ENCODE measurements at regions not wholly inside any gene's neighbourhood (a gene's known extent, or its start where the extent isn't known, plus 50 kb on each side); places are given as distances from the start of the nearest gene placed in this dataset.
A peak's percentile ranks its signal among the peaks of the same experiment; 100 is the strongest.

DNA sequence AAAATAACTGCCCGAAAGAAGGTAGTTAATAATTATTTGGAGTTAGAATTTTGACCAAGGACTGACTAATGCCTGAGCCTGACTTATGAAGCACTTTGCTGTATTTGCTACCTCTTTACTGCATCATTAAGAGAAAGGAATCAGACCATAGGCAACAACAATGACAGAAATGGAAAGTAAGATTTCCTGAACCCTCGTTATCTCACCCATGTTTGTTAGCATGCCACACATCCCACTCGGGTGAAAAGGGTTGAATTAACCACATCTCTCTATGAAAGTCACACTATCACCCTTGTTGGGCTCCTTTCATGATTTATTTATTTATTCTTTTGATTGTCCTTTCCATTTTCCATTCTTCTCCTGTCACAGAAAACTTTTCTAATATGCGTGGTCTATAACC is 59.6 kb downstream of the OLIG3 start:
- ATAC-seq (no peak), DNase-seq (no peak)
- intact Hi-C loops (cut with DNase I): no loop called here

DNA sequence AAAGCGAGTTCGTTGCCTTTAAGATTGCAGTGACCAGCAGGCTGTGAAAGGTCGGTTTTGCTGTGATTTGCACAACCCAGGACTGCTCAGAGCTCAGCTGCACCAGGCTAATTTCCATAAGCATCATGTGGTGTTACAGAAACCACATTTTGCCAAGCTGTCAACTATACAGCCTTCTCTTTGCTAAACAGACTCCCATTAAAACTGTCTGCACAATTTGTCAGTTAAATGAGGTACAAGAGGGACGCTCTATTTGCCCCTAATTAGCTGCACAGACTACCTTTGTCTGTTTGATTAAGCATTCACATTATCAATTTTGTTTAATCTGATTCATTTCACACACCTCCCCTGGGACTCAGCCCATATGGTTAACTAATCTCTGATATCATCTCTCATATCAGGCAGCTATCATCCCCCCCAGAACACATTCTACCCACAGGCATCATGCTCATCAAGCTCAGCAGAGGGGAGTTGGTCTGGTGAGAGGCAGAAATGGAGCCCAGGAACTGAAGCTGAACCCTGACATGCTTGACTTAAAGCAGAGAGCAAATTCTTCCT is 62.1 kb downstream of the OLIG3 start:
- intact Hi-C loops (cut with DNase I): no loop called here
- DNase-seq (no peak), ATAC-seq (no peak)

GRCh38 chr6:137430954-137431353 is 63.2 kb downstream of the OLIG3 start:
- no peak for ATAC-seq
- intact Hi-C loops (cut with DNase I): no loop called here
- no peak for DNase-seq

- intact Hi-C loops (cut with DNase I): no loop called here
- no peak for DNase-seq
- no peak for ATAC-seq
Measured at GRCh38 chr6:137427656-137428290, 66.4 kb downstream of the OLIG3 start.

DNA sequence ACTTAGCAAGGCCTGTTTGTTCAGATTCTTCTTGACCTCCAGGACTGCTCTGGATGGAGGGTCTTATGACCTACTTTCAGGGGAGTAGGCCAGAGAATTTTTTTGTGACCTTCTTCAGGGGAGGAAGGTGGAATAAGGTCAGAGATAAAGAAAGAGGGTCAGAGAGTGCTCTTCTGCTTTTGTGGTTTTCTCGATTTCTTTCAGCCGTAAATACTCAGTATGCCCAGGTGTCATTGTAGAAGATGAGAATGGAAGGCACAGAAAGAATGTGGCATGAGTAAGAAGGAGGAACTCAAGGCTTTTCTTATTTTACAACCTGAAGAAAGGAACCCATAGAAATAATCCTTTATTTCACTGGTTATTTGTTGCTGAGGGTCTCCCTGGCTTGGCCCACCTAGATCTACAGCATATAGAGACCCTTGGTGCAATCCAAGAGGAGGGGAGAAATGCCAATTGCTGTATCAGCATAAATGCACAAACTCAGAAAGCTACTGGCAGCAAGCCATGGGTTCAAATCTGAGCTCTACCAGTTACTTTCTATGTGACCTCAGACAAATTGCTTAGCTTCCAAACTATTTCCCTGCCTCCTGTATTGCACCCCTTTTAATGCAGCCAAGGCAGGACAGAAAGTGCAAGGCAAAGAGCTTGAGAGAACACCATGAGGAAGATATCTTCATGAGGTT is 68.0 kb downstream of the OLIG3 start:
- ATAC-seq: no peak
- DNase-seq: no peak
- intact Hi-C loops (cut with DNase I): no loop called here

DNA sequence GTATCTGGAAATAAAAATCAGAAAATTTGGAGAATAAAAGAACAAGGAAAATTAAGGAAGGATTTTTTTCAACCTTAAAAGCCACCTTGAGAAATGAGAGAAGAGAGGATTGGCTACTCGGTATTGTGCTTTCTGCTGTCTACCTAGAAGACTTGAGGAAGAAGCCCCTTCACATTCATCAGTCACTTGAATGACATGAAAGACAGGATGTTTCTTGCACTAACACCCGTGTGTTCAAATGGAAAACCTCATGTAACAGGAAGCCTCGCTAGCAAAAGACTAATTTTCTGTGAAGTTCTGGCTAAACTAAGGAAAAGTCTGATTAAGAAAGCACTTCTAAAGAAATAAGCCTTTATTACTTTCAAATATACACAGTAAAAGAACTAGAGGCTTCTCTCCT is 69.9 kb downstream of the OLIG3 start:
- DNase-seq (no peak), ATAC-seq (no peak)
- intact Hi-C loops (cut with DNase I): no loop called here

DNA sequence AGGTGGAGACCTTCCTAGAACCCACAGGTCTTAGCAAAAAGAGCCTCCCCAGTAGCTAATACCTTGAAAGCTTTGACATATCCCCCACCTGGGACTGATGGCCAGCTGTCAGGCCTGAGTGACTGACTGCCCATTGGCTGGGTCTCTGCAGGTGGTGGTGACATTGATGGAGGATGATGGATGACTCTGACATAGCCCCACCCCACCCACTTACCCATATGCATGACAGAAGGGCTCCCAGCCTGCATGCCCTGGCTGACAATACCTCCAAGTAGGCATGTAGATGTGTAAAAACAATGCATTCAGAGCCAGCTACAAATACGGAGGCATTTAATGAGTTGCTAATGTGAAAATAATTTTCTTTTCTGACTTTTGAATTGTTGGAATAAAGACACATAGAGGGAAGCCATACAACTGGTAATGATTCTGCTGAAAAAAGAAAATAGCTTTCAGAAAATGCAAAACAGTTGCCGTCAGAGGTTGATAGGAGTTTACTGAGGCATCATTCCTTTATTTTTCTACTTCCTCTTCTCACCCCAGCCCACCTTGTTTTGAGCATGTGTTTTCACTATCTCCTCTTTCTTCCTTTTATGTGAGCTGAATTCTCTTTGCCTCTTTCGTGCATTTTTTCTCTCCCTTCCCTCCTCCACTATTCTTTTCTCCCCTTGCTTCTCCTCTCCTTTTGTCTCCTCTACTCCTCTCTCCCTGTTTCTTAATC is 70.6 kb downstream of the OLIG3 start:
- ATAC-seq (no peak), DNase-seq (no peak)
- intact Hi-C loops (cut with DNase I): no loop called here

GRCh38 chr6:137417396-137417795 is 76.8 kb downstream of the OLIG3 start:
- ATAC-seq (peak in 1 of 2 donors; percentile 29), DNase-seq (no peak)
- intact Hi-C loops (cut with DNase I): no loop called here

- DNase-seq: no peak
- intact Hi-C loops (cut with DNase I): no loop called here
- peak; percentile 49 to 92 for ATAC-seq
Measured at GRCh38 chr6:137416376-137417109, 77.7 kb downstream of the OLIG3 start.

DNA sequence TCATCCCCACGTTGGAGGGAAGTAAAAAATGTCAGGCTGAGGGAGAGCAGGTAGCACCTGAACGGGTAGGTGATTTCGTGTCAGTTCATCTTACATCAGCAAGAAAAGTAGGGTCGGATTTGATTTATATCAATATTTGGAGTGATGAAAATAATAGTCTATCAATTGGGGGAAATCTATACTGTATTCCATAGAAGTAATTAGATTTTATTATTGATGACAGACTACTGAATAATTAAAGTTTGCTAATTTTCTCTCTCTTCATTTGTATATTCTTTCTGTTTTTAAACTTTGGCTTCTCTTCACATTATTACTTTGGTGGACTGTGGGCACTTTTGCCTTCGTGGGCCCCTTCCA is 78.4 kb downstream of the OLIG3 start:
- ATAC-seq (no peak), DNase-seq (no peak)
- intact Hi-C loops (cut with DNase I): loop anchor here in 1 of 2 donors (2.0 kb wide), 1 partner anchor 145 kb away; no protein-coding TSS in a partner anchor

DNA sequence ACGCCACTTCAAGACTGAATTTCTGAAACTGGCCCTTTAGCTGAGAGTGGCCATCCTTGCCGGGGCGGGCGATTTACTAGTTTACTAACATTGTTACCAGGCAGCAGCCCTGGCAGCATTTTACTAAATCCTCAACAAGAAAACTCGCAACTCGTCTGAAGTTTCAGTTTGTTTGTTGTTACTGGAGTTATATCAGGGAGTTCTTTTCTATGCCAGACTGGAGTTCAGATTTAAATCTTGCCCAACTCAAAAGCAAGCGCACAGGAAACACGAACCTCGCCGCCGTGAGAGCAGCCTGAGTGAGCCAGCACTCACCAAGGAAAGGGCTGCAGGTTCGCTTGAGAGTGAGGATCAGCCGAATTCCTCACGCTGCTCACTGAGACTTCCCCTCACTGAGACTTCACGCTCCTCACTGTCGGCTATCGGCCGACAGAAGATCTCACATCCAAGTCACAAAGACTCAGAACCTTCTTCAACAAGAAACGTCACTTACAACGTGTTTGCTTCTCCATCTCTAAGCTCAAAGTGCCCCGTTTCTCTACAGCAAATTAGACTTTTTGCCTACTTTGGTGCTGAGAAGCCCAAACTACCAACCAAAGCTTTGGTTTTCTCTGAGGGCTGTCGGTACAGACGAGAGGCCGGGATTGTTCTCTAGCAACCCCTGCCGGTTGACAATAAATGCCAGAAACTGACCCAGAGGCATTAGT is 78.9 kb downstream of the OLIG3 start:
- intact Hi-C loops (cut with DNase I): loop anchor here in 1 of 2 donors (2.0 kb wide), 1 partner anchor 144 kb away; no protein-coding TSS in a partner anchor
- DNase-seq (peak; percentile 58), ATAC-seq (peak; percentile 89 to 91)

DNA sequence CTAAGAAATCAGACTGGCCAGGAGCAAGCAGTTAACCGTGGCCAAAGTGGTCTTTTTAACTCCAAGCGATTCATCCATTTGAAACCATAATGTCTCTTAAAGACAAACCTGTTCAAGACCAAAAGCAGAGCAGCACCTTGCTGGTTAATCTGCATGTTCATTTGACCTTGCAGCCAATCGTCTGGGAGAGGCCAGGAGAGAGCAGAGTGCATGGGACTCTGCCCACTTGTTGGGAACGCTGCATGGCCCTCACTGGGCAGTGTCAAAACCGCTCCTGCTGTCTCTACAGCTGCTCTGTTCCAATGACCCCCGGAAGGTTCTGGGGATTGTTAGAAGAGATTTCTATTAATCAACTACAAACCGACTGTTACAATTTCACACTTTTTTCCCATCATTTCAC is 79.6 kb downstream of the OLIG3 start:
- intact Hi-C loops (cut with DNase I): loop anchor here in 1 of 2 donors (2.0 kb wide), 1 partner anchor 144 kb away; no protein-coding TSS in a partner anchor
- DNase-seq (no peak), ATAC-seq (no peak)

- intact Hi-C loops (cut with DNase I): no loop called here
- ATAC-seq (no peak), DNase-seq (no peak)
Measured at GRCh38 chr6:137413482-137413881, 80.7 kb downstream of the OLIG3 start.

GRCh38 chr6:137412562-137412961 is 81.6 kb downstream of the OLIG3 start:
- intact Hi-C loops (cut with DNase I): no loop called here
- DNase-seq (no peak), ATAC-seq (no peak)

GRCh38 chr6:137409266-137409777 is 84.9 kb downstream of the OLIG3 start:
- DNase-seq (no peak), ATAC-seq (no peak)
- intact Hi-C loops (cut with DNase I): no loop called here

- intact Hi-C loops (cut with DNase I): no loop called here
- DNase-seq (no peak), ATAC-seq (no peak)
Measured at GRCh38 chr6:137407816-137408215, 86.4 kb downstream of the OLIG3 start.

GRCh38 chr6:137405806-137406205 is 88.4 kb downstream of the OLIG3 start:
- intact Hi-C loops (cut with DNase I): no loop called here
- no peak for ATAC-seq
- no peak for DNase-seq

GRCh38 chr6:137403855-137404254 is 90.3 kb downstream of the OLIG3 start:
- intact Hi-C loops (cut with DNase I): no loop called here
- no peak for ATAC-seq
- no peak for DNase-seq

GRCh38 chr6:137403443-137403842 is 90.8 kb downstream of the OLIG3 start:
- intact Hi-C loops (cut with DNase I): no loop called here
- DNase-seq: no peak
- ATAC-seq: no peak
